Right atrium auricular region (tissue), 2 donors: ENCODE measurements at regions not wholly inside any gene's neighbourhood (a gene's known extent, or its start where the extent isn't known, plus 50 kb on each side); places are given as distances from the start of the nearest gene placed in this dataset.

ENCODE experiments used
- DNase-seq: peaks from one replicate; pipeline ENCODE4 v3.0.0-alpha.2; 2019; ENCODE audit warnings: low spot score
- H3K27ac ChIP-seq, 2 donors: fragments of 200-600 bp; sonication (generic); 1 replicate in 1 of 2; 2 replicates in 1 of 2; pipeline ENCODE4 v1.5.1; 2016 to 2019
- H3K27me3 ChIP-seq, 2 donors: fragments of 200-600 bp; sonication (generic); one replicate each; pipeline versions ENCODE4 v1.5.1 to v1.6.0; 2017 to 2019
- H3K36me3 ChIP-seq: fragments of 200-600 bp; sonication (generic); one replicate; pipeline ENCODE4 v1.5.1; 2016
- H3K4me1 ChIP-seq, 2 donors: fragments of 200-600 bp; sonication (generic); one replicate each; pipeline versions ENCODE4 v1.5.1 to v1.6.0; 2017 to 2019
- H3K4me3 ChIP-seq, 2 donors: fragments of 200-600 bp; sonication (generic); 1 replicate in 1 of 2; 2 replicates in 1 of 2; pipeline ENCODE4 v1.5.1; 2017 to 2019; ENCODE audit warnings: mild to moderate bottlenecking in 1 of 2, moderate library complexity in 1 of 2
- H3K9me3 ChIP-seq, 2 donors: fragments of 200-600 bp; sonication (generic); one replicate each; pipeline ENCODE4 v1.5.1; 2019
- TF ChIP-seq, protein P1 (sequence below), 2 donors: fragments of 200-600 bp; sonication (generic); IDR thresholded peaks; one replicate each; pipeline ENCODE4 v1.5.1; 2019; ENCODE audit warnings: antibody characterized with exemption in 2 of 2

DNA sequence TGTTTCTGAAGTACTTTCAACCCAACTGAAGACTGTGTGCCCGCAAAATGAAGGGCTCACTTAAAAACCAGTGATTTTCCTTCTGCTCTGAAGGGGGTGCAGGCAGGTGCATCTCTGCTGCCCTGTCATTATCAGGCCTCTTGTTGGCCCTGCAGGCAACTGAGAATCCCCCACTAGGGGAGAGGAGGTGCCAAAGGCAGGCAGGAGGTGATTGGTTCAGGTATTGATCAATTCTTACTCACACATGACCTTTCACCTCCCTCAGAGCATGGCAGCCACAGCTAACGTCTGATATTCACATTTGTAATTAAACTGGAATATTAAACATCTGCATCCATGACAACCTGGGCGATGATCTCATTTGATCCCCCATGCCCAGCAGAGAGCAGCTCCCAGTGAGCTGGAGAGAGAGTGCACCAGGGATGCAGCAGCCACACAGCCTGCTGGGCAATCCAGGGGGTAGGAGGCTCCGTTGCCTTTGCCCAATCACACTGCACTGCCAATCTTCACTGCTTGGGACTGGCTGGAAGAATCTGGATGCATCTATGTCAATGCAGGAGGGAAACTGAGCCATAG, 267.9 kb upstream of the TSHZ3 start:
- Histone ChIP-seq H3K27me3 (no peaks in the 10 kb centered on the region), H3K4me1 (no peaks in the 10 kb centered on the region), H3K9me3 (no peaks in the 10 kb centered on the region), H3K4me3 (no peak overlapping the region), H3K36me3 (no peaks in the 10 kb centered on the region), H3K27ac (no peak overlapping the region)
- TF ChIP-seq, protein P1, sequence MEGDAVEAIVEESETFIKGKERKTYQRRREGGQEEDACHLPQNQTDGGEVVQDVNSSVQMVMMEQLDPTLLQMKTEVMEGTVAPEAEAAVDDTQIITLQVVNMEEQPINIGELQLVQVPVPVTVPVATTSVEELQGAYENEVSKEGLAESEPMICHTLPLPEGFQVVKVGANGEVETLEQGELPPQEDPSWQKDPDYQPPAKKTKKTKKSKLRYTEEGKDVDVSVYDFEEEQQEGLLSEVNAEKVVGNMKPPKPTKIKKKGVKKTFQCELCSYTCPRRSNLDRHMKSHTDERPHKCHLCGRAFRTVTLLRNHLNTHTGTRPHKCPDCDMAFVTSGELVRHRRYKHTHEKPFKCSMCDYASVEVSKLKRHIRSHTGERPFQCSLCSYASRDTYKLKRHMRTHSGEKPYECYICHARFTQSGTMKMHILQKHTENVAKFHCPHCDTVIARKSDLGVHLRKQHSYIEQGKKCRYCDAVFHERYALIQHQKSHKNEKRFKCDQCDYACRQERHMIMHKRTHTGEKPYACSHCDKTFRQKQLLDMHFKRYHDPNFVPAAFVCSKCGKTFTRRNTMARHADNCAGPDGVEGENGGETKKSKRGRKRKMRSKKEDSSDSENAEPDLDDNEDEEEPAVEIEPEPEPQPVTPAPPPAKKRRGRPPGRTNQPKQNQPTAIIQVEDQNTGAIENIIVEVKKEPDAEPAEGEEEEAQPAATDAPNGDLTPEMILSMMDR (IDR thresholded peaks at IDR 0.05): no peak
- DNase-seq: no peak

DNA sequence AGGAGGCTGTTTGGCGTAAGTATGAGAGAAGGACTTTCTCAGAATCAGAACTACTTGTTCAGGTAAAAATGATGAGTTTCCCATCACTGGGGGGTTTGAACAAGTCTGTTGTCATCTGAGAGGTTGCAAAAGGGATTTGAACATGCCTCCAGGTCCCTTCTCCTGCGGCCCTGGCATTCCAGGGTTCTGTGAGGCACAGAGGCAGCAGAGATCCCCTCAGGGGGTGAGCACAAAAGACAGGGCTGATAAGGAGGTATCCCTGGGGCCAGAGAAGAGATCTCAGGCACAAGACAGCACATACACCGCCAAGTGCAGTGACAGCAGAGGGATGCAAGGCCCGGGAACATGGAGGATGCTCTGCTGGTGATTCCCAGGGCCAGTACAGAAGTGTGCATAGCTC, 275.8 kb upstream of the TSHZ3 start:
- H3K36me3 ChIP-seq: no peaks in the 10 kb centered on the region
- no peaks in the 10 kb centered on the region for H3K9me3 ChIP-seq
- H3K4me1 ChIP-seq: no peaks in the 10 kb centered on the region
- no peak overlapping the region for H3K27ac ChIP-seq
- no peaks in the 10 kb centered on the region for H3K27me3 ChIP-seq
- DNase-seq: no peak
- TF ChIP-seq, protein P1 (IDR thresholded peaks at IDR 0.05): no peak
- no peak overlapping the region for H3K4me3 ChIP-seq

DNA sequence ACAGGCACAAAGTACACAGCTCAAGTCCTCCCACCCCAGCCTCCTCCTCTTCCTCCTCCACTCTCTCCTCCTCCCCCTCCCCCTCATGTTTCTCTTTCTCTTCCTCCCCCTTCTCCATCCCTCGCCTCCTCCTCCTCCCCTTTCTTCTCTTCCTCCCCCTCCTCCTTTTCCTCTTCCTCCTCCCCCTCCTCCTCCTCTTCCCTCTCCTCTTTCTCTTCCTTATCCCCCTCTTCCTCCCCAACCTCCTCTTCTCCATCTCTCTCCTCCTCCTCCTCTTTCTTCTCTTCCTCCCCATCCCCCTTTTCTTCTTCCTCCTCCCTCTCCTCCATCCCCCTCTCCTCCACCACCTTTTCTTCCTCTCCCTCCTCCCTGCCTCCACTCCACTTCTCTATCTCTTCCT, 276.3 kb upstream of the TSHZ3 start:
- TF ChIP-seq, protein P1 (IDR thresholded peaks at IDR 0.05): no peak
- H3K27ac ChIP-seq: no peak overlapping the region
- no peaks in the 10 kb centered on the region for H3K9me3 ChIP-seq
- no peak overlapping the region for H3K4me3 ChIP-seq
- no peaks in the 10 kb centered on the region for H3K4me1 ChIP-seq
- H3K27me3 ChIP-seq: no peaks in the 10 kb centered on the region
- DNase-seq: no peak
- no peaks in the 10 kb centered on the region for H3K36me3 ChIP-seq

DNA sequence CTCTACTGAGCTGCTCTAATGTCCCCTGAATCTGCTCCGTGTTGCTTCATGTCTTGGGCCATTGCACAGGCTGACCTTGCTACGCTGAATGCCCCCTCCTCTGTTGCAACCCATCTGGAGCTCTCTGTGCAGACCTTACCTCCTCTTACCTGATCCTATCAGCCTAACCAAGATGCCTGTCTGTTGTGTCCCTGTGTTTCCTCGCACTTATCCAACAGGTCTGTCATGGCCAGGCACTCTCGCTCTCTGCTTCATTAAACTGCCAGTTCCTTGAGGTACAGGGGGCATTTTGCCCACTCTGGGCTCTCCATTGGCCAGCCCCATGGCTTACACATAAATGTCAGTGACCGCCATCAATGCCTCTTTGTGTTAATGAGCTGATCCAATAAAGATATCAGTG, 277.7 kb upstream of the TSHZ3 start:
- DNase-seq: no peak
- Histone ChIP-seq H3K4me1 (no peaks in the 10 kb centered on the region), H3K9me3 (no peaks in the 10 kb centered on the region), H3K27ac (no peak overlapping the region), H3K36me3 (no peaks in the 10 kb centered on the region), H3K27me3 (no peaks in the 10 kb centered on the region), H3K4me3 (no peak overlapping the region)
- TF ChIP-seq, protein P1 (IDR thresholded peaks at IDR 0.05): no peak

DNA sequence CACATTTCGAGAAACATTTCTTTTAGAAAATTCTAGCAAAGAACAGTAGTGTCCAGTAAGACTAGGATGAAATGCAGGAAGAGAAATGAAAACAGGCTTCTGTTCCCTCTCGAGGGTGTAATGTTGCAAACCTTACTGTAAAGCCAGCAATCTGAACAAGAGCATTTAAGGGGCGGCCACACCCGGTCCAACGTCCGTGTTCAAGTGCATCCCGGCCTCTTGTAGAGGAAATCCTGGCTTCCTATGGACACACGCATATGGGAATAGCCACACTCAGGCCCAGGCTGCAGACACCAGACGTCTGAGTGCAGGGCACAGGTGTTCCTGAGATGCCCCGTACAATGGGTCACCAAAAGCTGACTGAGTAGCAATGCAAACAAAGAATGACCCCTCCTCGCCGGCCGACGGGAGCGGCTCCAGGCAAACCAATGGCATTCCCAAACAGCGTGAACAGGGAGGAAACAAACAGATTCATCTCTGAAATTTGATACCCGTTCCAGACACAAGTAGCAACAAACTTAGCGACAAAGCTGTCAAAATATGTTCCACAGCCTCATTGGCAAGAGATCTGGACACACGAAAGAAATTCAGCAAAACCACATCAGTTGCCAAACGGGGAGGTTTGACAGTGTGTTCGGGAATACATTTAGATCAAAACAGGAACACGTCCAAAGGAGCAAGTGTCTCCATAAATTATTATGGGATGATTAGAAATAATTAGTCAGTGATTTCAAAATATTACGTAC, 278.6 kb upstream of the TSHZ3 start:
- DNase-seq: no peak
- no peak overlapping the region for H3K27ac ChIP-seq
- no peak overlapping the region for H3K4me3 ChIP-seq
- no peaks in the 10 kb centered on the region for H3K9me3 ChIP-seq
- TF ChIP-seq, protein P1 (IDR thresholded peaks at IDR 0.05): no peak
- H3K36me3 ChIP-seq: no peaks in the 10 kb centered on the region
- no peaks in the 10 kb centered on the region for H3K4me1 ChIP-seq
- no peaks in the 10 kb centered on the region for H3K27me3 ChIP-seq
